ENCODE measurements at regions not wholly inside any gene's neighbourhood (a gene's known extent, or its start where the extent isn't known, plus 50 kb on each side); places are given as distances from the start of the nearest gene placed in this dataset.

DNA sequence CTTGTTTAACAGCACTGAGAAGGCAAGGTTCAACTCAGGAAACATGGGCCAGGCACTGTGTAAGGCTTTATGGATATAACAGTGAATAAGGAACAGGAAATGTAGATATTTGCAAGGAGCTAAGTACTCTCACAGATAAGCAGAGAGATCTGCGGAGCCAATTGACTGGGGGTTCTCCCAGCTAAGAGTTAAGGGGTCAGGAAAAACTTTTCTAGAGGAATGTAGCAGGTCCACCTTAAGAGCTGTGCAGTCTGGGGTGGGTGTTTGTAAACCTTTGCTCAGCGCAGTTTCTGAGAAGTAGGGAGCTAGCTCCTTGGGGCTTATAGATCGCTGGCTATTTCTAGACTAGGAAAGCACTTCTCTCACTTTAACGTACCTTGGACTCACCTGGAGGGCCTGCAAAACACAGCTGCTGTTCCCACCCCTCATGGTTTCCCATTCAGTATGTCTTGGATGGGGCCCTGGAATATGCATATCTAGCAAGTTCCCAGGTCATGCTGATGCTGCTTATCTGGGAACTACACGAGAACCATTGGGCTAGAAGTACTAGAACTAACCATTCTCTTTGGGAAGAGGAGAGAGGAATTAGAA lies 51.7 kb downstream of the TLCD4 start (continued):
- TF ChIP-seq, protein P1, sequence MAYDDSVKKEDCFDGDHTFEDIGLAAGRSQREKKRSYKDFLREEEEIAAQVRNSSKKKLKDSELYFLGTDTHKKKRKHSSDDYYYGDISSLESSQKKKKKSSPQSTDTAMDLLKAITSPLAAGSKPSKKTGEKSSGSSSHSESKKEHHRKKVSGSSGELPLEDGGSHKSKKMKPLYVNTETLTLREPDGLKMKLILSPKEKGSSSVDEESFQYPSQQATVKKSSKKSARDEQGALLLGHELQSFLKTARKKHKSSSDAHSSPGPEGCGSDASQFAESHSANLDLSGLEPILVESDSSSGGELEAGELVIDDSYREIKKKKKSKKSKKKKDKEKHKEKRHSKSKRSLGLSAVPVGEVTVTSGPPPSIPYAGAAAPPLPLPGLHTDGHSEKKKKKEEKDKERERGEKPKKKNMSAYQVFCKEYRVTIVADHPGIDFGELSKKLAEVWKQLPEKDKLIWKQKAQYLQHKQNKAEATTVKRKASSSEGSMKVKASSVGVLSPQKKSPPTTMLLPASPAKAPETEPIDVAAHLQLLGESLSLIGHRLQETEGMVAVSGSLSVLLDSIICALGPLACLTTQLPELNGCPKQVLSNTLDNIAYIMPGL (CRISPR knock-in tag; IDR thresholded peaks at IDR 0.05): no peak

GRCh38 chr1:95169548-95169947 lies 52.4 kb downstream of the TLCD4 start:
- ChIA-PET CTCF (no interaction called here), POLR2A (no interaction called here)
- H3K36me3 Mint-ChIP-seq: peaks cover 7% of the 10 kb centered on the region
- H3K4me3 Mint-ChIP-seq: no peak overlapping the region
- no peak for ATAC-seq
- no peak for TF ChIP-seq ETV6 (CRISPR knock-in tag; IDR thresholded peaks at IDR 0.05)
- H3K27me3 Mint-ChIP-seq (ENCODE audit: low read depth): no peaks in the 10 kb centered on the region
- no peak for DNase-seq (ENCODE audit: low spot score)
- peaks cover 8% of the 10 kb centered on the region for H3K4me1 Mint-ChIP-seq
- H3K27ac Mint-ChIP-seq: no peak overlapping the region
- H3K9me3 Mint-ChIP-seq: peaks cover 7% of the 10 kb centered on the region

DNA sequence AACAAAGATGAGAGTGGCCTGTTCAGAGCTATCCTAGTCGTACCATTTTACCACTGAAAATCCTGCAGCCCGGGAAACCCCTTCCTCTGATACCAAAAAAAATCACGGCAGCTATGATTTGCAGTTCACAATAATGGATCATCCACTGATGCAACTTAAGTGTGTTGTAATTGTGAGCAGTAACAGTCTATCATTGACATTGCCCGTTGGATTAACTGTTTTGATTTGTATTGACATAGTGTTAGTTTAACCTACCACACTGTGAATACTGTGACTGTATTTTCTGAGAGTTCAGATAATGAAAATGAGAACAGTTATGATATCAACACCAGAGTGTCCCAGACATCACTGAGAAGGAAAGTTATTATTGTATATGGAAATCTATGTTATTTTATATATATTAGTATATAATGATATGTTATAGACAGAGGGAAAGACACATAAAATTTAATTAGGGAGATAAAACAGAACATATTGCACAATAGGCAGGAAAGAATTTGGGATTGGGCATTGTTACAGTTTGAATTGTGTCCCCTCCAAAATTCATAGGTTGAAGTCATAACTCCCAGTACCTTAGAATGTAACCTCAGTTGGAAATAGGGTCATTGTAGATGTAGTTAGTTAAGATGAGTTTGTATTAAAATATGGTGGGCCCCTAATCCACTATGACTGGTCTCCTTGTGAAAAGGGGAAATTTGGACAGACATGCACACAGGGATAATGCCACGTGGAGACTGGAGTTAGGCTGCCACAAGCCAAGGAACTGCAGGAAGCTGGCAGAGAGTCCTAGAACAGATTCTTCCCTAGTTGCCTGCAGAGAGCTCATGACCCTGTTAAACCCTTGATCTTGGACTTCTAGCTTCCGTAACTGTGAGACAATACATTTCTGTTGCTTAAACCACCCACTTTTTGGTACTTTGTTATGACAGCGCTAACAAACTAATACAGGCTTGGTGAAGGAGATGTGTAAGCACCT lies 54.4 kb downstream of the TLCD4 start:
- no peak overlapping the region for H3K4me3 Mint-ChIP-seq
- H3K27me3 Mint-ChIP-seq (ENCODE audit: low read depth): no peaks in the 10 kb centered on the region
- TF ChIP-seq NFATC4 (CRISPR knock-in tag; IDR thresholded peaks at IDR 0.05): no peak
- TF ChIP-seq RELA (CRISPR knock-in tag; IDR thresholded peaks at IDR 0.05; ENCODE audit: borderline replicate concordance): no peak
- TF ChIP-seq GTF2I (CRISPR knock-in tag; conservative IDR thresholded peaks at IDR 0.05): no peak
- no peak for TF ChIP-seq GABPB1 (CRISPR knock-in tag; IDR thresholded peaks at IDR 0.05)
- no peak for TF ChIP-seq ERG (CRISPR knock-in tag; IDR thresholded peaks at IDR 0.05)
- no peak for TF ChIP-seq E2F5 (CRISPR knock-in tag; IDR thresholded peaks at IDR 0.05)
- TF ChIP-seq ZNF423 (CRISPR knock-in tag; IDR thresholded peaks at IDR 0.05): no peak
- TF ChIP-seq JUN (CRISPR knock-in tag; IDR thresholded peaks at IDR 0.05): no peak
- no peak for TF ChIP-seq ATF6 (CRISPR knock-in tag; IDR thresholded peaks at IDR 0.05)
- TF ChIP-seq, protein P2, sequence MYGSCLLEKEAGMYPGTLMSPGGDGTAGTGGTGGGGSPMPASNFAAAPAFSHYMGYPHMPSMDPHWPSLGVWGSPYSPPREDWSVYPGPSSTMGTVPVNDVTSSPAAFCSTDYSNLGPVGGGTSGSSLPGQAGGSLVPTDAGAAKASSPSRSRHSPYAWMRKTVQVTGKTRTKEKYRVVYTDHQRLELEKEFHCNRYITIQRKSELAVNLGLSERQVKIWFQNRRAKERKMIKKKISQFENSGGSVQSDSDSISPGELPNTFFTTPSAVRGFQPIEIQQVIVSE (CRISPR knock-in tag; IDR thresholded peaks at IDR 0.05; ENCODE audit: borderline replicate concordance): no peak
- no peak for TF ChIP-seq KAT7 (CRISPR knock-in tag; IDR thresholded peaks at IDR 0.05; ENCODE audit: borderline replicate concordance)
- no peak for TF ChIP-seq FOXP1 (CRISPR knock-in tag; IDR thresholded peaks at IDR 0.05; ENCODE audit: borderline replicate concordance)
- TF ChIP-seq IRF1 (CRISPR knock-in tag; IDR thresholded peaks at IDR 0.05): no peak
- no peak for TF ChIP-seq MYBL2 (CRISPR knock-in tag; IDR thresholded peaks at IDR 0.05)
- no peak for TF ChIP-seq CBFB (CRISPR knock-in tag; IDR thresholded peaks at IDR 0.05; ENCODE audit: low read depth)
- TF ChIP-seq GRHL2 (CRISPR knock-in tag; IDR thresholded peaks at IDR 0.05; ENCODE audit: insufficient replicate concordance, severe bottlenecking): no peak
- TF ChIP-seq ZNF121 (CRISPR knock-in tag; IDR thresholded peaks at IDR 0.05): no peak
- TF ChIP-seq, protein P3, sequence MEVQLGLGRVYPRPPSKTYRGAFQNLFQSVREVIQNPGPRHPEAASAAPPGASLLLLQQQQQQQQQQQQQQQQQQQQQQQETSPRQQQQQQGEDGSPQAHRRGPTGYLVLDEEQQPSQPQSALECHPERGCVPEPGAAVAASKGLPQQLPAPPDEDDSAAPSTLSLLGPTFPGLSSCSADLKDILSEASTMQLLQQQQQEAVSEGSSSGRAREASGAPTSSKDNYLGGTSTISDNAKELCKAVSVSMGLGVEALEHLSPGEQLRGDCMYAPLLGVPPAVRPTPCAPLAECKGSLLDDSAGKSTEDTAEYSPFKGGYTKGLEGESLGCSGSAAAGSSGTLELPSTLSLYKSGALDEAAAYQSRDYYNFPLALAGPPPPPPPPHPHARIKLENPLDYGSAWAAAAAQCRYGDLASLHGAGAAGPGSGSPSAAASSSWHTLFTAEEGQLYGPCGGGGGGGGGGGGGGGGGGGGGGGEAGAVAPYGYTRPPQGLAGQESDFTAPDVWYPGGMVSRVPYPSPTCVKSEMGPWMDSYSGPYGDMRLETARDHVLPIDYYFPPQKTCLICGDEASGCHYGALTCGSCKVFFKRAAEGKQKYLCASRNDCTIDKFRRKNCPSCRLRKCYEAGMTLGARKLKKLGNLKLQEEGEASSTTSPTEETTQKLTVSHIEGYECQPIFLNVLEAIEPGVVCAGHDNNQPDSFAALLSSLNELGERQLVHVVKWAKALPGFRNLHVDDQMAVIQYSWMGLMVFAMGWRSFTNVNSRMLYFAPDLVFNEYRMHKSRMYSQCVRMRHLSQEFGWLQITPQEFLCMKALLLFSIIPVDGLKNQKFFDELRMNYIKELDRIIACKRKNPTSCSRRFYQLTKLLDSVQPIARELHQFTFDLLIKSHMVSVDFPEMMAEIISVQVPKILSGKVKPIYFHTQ (CRISPR knock-in tag; IDR thresholded peaks at IDR 0.05): no peak
- no peak overlapping the region for H3K27ac Mint-ChIP-seq
- POLR2A ChIA-PET: no interaction called here
- peaks cover 8% of the 10 kb centered on the region for H3K4me1 Mint-ChIP-seq
- H3K9me3 Mint-ChIP-seq: peaks cover 8% of the 10 kb centered on the region
- DNase-seq (ENCODE audit: low spot score): no peak
- CTCF ChIA-PET: no interaction called here
- no peak for ATAC-seq
- peaks cover 7% of the 10 kb centered on the region for H3K36me3 Mint-ChIP-seq

All from WTC11 (cell line).